ENCODE measurements at regions not wholly inside any gene's neighbourhood (a gene's known extent, or its start where the extent isn't known, plus 50 kb on each side); places are given as distances from the start of the nearest gene placed in this dataset.

DNA sequence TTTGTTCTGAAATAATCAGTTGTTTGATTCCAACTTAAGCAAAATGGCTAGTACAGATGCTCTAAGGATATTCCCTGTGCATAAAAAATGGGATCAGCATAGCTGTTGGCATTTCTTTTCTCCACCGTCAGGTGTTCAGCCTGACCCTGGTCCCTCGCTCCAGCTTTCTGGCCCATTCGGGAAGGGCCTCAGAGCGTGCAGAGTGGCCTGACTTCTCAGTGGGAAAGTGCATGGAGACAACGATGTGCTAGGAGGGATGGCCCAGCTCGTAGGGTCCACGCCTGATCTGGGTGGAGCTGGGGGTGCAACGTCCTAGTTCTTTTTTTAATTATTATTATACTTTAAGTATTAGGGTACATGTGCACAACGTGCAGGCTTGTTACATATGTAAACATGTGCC, 319.1 kb upstream of the IRX4 start:
- DNase-seq = no peak

DNA sequence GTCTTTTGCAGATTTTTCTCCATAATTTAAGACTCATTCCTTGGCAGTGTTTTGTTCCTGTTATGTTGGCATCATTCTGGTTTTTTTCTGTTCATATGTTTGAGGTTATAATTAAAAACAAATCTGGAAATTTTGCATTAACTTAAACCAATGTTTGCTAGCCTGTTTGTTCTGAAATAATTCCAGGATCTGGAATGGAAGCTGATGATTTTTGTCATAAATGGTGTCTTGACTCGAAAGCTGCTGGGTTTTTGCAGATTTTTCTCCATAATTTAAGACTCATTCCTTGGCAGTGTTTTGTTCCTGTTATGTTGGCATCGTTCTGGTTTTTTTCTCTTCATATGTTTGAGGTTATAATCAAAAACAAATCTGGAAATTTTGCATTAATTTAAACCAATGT, 318.7 kb upstream of the IRX4 start:
- no peak for DNase-seq

DNA sequence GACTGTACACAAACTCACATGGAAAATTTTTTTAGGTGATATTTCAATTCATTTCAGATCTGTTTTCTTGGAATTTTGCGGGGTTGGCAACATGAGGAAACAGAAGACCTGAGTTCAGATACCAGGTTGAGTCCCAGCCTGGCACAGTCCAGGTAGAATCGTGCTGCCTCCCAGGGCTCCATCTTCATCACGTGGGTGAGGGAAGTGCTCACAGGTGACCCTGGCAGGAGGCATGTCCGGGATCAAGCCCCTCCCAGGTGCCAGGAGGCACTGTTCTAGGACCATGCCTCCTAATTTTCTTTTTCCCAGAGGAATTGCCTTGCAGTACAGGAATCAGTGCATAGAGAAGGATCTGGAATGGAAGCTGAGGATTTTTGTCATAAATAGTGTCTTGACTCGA, 318.3 kb upstream of the IRX4 start:
- no peak for DNase-seq

DNA sequence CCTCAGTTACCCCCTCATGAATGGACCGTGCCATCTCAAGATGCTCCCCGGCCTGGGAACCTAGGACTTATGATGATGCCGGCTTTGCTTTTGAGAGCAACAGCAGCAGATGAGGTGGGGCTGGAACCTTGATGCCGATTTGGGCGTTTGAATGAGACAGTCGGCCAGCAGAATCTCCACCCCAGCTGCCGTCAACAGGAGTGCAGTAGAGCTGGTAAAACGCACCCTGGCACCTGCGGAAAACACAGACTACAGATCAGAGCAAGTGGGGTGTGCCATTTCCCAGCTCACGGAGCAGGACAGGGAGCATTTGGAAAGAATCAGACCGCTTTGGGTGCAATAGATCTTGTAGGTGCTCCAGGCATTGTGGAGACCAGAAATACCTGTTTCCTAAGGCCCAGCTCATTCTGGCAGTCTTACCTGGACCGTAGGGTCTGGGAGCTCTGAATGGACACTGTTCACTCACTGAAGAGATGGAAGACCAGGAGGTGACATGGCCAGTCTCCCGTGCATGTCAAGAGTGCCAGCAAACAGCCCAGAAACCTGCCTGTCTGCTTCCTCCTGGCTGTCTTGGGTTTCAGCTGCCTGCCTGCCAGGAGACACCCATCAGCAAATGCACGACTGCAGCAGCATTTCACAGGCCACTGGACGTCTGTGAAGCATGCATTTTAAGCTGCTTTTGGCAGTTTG, 317.7 kb upstream of the IRX4 start:
- DNase-seq = no peak

DNA sequence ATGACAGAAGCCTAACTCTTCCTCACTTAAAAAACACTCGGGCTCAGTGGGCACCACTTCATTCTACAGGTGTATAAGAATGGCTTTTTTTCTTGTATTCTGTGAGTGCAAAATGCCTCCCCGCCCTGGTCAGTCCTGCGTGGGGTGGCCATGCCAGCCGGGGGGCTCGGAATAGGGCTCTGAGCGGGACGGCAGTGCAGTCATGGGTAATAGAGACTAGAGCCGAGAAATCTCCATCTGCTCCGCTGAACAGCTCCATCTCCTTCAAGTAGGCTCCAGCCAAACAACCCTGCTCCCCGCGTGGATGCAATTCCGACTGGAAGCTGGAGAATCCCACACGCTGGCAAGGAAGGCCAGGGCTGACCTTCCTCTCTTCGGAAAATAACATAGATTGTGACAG, 317.0 kb upstream of the IRX4 start:
- no peak for DNase-seq

DNA sequence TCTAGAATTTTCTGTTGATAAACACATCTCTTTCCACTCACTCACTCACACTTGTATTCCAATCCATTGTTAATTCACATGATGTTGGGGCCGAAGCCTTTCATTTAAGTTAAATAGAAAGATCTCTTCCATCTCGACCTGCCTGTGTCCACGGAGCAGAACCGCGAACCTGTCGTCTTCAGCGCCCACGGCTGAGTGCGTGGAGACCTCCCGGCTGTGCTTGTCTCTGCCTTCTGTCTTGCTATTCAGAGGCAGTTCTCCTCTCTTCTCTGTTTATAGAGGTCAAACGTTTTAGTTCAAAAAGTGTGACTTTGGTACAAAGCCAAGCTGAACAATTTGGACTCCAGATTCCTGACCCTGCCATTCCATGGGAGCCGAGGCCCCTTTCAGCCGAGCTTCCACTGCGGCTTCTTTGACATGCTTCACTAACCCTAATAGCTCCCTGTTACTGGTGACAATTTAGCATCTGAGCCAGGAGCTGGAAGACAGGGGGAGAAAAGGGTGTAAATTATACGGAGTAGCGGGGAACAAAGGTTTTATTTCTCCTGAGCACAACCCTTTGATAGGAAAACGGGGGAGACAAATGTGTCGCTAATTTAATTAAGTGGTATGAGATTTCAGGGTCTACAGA, 314.4 kb upstream of the IRX4 start:
- DNase-seq = no peak

DNA sequence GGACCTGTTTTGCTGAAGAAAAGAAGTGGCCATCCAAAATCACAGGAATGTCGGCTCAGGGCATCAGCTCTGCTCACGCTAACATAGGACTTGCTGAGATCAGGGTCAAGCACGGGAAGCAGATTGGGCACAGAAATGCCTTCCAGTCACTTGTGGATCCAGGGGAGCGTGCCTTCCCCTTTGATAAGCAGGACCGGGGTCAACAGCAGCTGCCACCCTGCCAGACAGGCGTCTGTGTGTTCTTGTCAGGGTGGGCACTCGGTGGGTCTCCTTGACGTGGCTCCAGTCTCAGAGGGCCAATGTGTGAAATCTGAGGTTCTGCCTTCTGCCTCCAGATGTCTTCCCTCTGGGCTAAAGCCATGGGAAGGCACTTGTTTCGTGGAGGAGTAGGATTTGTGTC, 313.7 kb upstream of the IRX4 start:
- no peak for DNase-seq

DNA sequence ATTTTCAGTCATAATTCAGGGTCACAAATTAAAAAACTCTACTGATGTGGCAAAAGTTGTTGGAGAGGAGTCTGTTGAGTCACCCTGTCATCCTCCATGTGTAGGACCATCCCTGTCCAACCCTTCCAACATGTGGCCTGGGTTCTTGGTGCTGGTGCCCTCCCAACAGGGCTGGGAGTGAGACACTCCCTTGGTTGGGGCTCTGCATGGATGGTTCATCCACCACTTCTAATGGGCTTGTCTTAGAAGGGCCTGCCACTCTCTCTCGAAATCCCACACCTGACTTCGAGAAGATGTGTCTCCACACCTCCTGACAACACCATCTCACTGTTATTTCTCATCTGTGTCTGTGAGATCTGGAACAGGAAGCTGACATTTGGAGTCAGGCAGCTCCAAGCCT, 312.2 kb upstream of the IRX4 start:
- no peak for DNase-seq

DNA sequence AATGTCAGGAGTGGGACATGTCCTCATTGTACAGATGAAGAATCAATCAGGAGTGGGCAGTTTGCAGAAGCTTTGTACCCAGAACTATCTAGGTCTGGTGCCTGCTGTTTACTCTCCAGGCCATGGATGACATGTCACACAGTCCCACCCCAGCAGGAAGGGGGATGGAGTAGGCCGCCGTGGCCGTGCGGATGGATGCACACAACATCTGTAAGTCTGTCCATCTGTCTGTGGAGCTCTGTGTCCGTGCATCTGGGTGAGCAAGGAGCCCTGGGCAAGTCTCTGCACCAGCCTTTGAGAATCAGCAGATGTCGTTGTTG, 311.5 kb upstream of the IRX4 start:
- no peak for DNase-seq

DNA sequence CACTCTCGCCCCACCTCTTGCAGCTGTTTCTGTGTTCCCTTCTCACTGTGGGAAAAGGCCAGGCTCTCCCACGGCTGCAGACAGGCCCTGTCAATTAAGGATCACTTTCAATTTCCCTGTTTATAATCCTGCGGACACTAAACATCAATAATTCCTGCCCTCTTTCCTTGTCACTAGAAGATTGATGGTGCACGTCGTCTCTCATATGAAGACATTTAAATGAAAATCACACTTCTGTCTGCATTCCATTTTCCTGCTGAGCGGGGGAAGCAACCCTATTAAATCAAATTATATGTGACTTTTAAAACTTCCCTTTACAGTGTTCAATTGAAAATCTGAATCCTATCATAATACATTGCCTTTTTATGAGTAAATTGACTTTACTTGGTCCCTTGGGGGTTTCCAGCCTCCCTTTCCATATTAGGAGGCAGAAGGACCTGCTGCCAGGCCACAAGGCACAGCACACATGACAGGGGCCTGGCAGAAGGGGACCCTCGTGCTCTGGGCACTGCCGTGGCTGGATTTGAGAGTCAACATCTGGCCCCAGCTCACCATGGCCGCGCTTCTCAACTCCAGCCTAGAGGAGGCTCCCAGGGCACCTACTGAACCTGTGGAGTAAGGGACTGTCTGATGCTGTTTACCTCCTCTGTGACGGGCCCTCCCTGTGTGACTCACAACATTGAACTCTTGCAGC, 311.0 kb upstream of the IRX4 start:
- DNase-seq = no peak

DNA sequence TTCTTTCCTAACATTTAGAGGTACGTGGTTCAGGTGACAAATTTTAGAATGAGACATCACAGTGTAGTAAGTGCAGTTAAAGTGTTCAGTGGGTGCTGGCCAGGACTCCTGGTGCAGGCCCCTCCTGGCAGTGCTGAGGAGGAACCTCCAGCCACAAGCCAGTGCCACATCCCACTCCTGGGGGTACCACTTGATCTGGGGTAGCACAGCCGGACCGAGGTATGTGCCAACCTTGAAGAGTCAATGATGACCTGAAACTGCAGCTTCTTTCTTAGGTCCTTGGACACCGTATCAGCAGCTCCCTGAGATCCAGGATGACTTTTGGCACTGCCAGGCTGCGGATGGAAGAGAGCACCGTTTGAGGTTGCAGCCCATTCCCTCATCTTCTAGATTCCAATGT, 310.4 kb upstream of the IRX4 start:
- DNase-seq = no peak

DNA sequence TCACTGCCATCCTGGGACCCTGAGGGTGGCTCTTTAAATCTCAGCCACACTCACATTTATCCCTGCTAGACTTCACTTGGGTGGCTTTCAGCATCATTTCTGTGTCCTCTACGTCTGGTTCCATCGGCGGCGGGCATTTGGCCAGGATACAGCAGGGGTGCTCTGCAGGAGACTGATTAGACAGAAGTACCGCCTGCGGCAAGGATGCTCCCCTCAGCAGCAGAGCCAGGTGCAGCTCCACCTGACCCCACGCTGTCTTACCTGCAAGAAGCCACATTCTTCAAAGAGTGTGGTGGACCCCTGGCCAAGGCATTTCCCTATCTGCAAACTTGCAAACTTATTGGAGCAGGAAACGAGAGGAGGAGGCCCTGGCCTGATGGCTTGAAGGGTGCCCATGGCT, 309.8 kb upstream of the IRX4 start:
- DNase-seq = no peak

DNA sequence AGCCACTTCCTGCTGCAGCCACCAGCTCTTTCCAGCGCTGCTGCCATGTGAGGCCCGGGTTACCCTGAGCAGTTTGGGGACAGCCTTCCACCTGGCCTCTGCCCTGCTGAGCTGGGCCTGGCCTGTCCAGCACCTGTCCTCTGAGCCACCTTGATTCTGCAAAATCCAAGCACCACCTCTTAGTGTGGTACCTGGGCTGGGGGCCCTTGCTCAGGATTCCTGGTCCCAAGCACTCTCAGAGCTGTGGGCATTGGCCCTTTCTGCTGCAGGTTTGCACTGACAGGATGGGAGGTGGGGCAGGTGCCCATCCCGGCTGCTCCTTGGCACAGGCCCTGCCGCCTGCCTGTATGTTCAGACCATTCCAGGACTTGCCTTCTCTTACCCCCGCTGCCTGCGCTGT, 309.2 kb upstream of the IRX4 start:
- no peak for DNase-seq

DNA sequence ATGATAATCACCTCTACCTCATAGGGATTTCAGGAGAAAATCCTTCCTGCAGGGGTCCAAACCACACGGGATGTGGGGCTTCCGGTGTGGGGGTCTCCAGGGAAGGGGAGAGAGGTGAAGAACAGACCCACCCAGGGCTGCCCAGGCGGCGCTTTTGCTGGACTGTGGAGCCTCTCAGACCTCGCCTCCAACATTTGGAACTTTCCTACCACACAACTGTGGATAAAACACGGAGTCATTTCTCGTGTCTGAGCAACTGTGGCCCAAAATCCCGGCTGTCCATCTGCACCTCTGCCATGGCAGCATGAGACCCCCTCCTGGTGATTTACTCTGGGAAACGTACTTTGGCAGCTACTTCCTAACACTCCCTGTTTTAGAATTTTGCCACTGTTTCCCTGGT, 307.8 kb upstream of the IRX4 start:
- no peak for DNase-seq

DNA sequence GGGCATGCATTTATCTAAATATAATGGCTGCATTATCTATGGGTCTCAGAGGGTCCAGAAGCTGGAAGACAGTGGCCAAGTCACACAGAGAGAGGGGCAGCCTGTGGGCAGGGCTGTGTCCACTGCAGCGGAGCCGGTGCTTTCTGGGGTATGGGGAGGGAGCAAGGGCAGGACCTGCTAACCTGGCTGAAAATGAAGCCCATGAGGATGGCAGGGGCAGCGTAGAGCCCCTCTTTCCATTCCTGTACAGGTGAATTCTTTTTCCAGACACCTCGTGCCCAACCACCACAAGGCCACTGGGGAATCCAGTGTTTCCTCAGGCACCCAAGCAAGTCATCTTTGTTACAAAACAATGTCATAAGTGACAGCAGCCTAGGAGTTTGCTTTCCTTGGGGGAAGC, 305.9 kb upstream of the IRX4 start:
- DNase-seq = no peak

DNA sequence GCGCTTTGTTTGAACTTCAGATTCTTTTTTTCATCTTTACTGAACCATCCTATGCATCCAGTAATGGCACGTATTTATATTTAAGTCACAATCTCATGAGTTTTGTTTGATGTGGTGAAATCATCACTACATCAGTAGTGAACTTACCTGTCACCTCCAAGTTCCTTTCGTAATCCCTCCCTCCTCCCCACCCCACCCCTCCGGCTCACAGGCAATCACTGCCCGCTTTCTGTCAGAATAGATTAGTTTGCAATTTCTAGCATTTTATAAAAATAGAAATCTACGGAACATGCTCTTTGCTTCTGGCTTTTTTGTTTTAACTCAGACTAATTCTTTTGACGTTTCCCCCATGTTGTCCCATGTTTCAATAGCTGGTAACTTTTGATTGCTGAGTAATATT, 305.4 kb upstream of the IRX4 start:
- DNase-seq = no peak

DNA sequence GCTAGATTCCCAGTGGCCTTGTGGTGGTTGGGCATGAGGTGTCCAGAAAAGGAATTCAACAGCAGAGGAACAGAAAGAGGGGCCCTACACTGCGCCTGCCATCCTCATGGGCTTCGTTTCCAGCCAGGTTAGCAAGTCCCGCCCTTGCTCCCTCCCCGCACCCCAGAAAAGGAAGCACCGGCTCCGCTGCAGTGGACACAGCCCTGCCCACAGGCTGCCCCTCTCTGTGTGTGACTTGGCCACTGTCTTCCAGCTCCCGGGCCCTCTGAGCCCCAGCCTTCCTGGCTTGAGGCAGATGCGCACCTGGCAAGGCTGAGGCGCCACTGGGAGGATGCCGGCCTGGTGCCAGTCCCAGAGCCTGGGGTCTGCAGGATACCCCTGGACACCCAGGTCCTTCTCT, 305.0 kb upstream of the IRX4 start:
- no peak for DNase-seq

DNA sequence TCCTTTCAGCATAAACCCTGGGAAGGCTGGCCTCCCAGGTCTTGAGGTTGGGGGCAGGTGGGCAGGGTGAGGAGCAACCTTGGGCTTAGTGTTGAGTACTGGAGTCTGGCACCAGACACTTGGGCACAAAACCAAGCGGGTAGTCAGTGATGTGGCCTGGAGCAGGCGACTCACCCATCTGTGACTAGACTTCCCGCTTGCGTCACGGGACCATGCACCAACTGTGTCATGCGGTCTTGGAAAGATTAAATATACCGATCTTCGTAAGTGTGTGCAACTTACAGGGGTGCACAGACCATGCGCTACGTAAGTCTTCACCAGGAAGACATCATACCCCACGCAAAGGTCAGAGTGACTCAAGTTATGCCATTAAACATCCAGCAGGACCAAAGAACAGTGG, 304.4 kb upstream of the IRX4 start:
- DNase-seq = no peak

DNA sequence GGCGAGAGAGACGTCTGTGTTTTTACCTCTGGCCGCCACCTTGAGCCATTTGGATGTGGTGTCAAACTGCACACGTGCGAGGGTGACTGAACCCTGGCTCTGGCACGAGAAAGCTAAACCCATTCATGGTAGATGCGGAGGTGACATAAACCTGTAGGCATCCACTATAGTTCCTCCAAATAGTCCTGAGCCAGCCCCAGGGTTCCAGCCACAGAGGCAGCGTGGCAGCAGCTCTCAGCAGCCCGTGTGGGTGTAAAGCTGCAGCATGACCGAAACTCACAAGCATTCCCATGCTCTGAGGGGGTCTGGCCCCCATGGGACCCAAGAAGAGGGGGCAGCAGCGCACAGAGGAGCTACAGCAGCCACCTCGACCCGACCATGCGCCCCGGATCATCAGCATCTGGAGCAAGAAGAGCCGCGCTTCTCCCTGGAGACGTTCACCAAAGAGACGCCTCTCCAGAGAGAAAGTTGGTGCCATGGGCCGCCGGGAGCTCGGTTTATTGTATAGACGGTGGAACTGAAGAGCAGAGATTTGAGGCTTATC, 303.8 kb upstream of the IRX4 start:
- DNase-seq = no peak

DNA sequence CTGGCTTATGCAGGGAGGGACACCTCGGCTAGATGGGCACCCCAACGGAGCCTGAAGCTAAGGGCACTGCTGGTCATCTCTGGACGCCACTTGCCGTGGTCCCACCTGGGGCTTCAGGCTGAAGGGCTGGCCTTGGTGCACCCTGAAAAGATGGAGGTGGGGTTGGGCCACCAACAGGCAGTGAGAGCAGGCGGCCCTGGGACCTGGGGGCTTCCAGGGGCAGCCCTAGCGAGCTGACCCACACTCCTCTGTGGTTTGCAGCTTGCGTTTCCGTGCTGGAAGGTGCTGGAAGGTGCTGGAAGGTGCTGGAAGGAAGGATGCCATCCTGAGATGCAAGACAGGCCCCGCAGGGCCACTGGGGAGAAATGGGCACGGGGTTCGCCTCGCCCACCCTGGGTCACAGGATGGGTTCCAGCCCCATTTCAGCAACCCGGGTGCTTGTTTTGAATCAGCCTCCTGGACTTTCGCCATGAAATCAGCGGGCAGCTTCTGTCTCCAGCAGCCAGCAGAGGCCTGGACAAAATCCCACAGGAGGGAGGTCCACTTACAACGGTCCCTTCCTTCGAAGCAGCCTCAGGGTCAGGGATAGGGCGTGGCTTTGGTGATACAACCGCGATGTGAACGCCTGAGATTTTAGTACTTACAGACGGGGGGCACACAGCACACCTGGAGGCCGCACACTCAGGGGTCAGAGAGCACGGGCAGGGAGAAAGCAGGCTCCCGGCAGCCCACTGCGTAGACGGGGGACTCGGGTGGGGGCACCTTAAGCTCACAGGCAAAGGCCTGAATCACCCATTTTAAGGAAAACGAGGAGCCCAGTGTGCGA, 303.1 kb upstream of the IRX4 start:
- DNase-seq = no peak

DNA sequence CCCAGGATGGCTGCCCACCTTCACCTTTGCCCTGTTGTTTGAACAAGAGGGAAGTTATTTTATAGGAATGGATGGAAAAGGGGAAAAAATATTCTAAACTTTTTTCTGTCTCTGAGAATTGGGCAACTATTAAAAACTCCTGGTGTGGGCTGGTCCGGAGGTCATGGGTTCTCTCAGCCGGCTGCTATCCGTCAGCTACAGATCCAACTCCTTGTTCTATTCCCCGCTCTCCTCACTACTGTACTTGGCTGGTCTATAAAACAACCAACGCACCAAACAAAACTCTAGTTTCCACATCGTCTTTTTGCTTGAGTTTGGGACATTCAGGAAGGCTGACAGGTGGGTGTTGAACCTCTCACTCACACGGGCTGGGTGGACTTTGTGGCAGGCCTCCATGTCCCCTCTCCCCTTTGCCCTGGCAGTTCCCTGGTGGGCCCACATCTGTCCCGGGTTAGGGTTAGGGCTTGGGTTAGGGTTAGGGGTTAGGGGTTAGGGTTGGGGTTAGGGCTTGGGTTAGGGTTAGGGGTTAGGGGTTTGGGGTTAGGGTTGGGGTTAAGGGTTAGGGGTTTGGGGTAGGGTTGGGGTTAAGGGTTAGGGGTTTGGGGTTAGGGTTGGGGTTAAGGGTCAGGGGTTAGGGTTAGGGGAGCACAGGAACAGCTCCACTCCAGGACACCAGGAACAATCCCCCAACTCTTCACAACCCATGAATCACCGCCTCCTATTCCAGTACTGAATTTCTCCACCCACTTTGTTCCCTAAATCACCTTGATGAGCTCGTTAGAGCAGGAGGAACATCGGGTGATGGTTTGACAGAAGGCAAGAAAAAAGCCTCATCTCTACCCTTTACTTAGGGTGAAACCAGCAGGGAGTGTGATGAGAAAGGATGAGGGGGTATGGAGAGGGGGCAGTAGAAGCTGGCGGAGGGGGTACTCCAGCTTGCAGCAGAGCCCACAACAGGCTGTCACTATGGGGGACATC, 302.1 kb upstream of the IRX4 start:
- DNase-seq = no peak

DNA sequence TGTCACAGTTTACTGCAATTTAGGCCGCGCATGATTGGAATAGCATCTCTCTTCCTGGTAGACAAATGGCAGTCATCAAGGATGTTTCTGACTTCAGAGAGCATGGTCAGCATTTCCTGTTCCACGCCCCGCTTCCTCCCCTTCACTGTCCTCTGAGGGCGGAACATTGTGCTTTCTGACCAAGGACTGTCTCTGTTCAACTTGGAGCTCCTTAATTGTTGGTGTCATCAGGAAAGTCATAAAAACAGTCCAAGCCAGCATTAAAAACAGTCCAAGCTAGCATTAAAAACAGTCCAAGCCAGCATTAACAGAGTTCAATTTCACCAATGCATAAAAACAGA, 301.3 kb upstream of the IRX4 start:
- DNase-seq = no peak

All from right kidney (tissue), 1 donor.